H1 (cell line): ENCODE measurements at regions not wholly inside any gene's neighbourhood (a gene's known extent, or its start where the extent isn't known, plus 50 kb on each side); places are given as distances from the start of the nearest gene placed in this dataset.

Source experiments
- CTCF ChIA-PET: fragments of 300-600 bp; sonication (Branson Sonifier 250); formaldehyde crosslinking; loops from one replicate; lab custom pipeline; 2021; ENCODE audit not compliant: partially characterized antibody; lab: Charles Lee
- POLR2A ChIA-PET: fragments of 300-600 bp; sonication (Branson Sonifier 250); formaldehyde crosslinking; loops from one replicate; lab custom pipeline; 2021; ENCODE audit warnings: inconsistent platforms; ENCODE audit not compliant: partially characterized antibody; lab: Charles Lee
- DNase-seq, 2 experiments: peaks; one replicate each; pipeline versions ENCODE4 v3.0.0 to v3.0.0-alpha.2; 2010 to 2022; ENCODE audit warnings: low spot score in 2 of 2, low read depth in 1 of 2, mixed read lengths in 1 of 2
- FAIRE-seq: peaks from 2 replicates; lab custom pipeline; 2011; peaks lifted over from hg19 to GRCh38; lab: Jason Lieb, UNC
- H2AFZ ChIP-seq: 2 replicates; pipeline ENCODE4 v1.8.1; 2012; ENCODE audit warnings: low read length, inconsistent platforms
- H2AK5ac ChIP-seq: 2 replicates; pipeline ENCODE4 v1.6.1; 2013; ENCODE audit warnings: low read depth, low read length
- H2BK120ac ChIP-seq: replicated peaks from 2 replicates; pipeline ENCODE3; 2013; ENCODE audit warnings: low read depth, low read length, inconsistent platforms
- H2BK12ac ChIP-seq: 2 replicates; pipeline ENCODE4 v1.6.1; 2013; ENCODE audit warnings: low read depth, low read length
- H2BK15ac ChIP-seq: 2 replicates; pipeline ENCODE4 v1.6.1; 2013; ENCODE audit warnings: low read length
- H2BK20ac ChIP-seq: 2 replicates; pipeline ENCODE4 v1.6.1; 2013; ENCODE audit warnings: low read length
- H2BK5ac ChIP-seq: 2 replicates; pipeline ENCODE4 v1.6.1; 2013; ENCODE audit warnings: low read depth, low read length
- H3K14ac ChIP-seq: 2 replicates; pipeline ENCODE4 v1.6.1; 2013; ENCODE audit warnings: inconsistent platforms; ENCODE audit not compliant: insufficient read length
- H3K18ac ChIP-seq: 2 replicates; pipeline ENCODE4 v1.6.1; 2013; ENCODE audit warnings: low read length; ENCODE audit errors: extremely low read depth
- H3K23ac ChIP-seq: 2 replicates; pipeline ENCODE4 v1.6.1; 2013; ENCODE audit warnings: inconsistent platforms; ENCODE audit not compliant: insufficient read length
- H3K23me2 ChIP-seq: 2 replicates; pipeline ENCODE4 v1.6.1; 2013; ENCODE audit warnings: low read depth, low read length
- H3K27ac ChIP-seq: 2 replicates; pipeline ENCODE4 v1.6.1; 2011; ENCODE audit warnings: low read depth, low read length, inconsistent platforms
- H3K27me3 ChIP-seq, 4 experiments: replicated peaks in 1 of 4; 1 replicate in 1 of 4; 2 replicates in 3 of 4; pipeline versions ENCODE4 v1.6.1 to v1.8.1; 2011 to 2013; ENCODE audit warnings: low read length in 3 of 4, mild to moderate bottlenecking in 3 of 4, inconsistent platforms in 2 of 4, mixed read lengths in 2 of 4, moderate library complexity in 1 of 4; ENCODE audit not compliant: control insufficient read depth in 3 of 4, insufficient read depth in 3 of 4; ENCODE audit errors: extremely low read depth in 1 of 4
- H3K36me3 ChIP-seq, 4 experiments: 2 replicates each; pipeline versions ENCODE4 v1.6.1 to v1.8.1; 2011 to 2013; ENCODE audit warnings: mild to moderate bottlenecking in 4 of 4, low read length in 3 of 4, moderate library complexity in 2 of 4, control low read depth in 1 of 4, inconsistent platforms in 1 of 4; ENCODE audit not compliant: insufficient read depth in 4 of 4, control insufficient read depth in 2 of 4
- H3K4ac ChIP-seq: replicated peaks from 2 replicates; pipeline ENCODE3; 2013; ENCODE audit warnings: low read length, low read depth, mixed read lengths, inconsistent platforms; ENCODE audit not compliant: insufficient read length
- H3K4me1 ChIP-seq, 4 experiments: replicated peaks in 1 of 4; 1 replicate in 1 of 4; 2 replicates in 3 of 4; pipeline versions ENCODE4 v1.6.1 to v1.8.1; 2011 to 2013; ENCODE audit warnings: low read length in 3 of 4, inconsistent platforms in 2 of 4, mixed read lengths in 1 of 4; ENCODE audit not compliant: insufficient read depth in 4 of 4, control insufficient read depth in 3 of 4
- H3K4me2 ChIP-seq, 2 experiments: 2 replicates each; pipeline versions ENCODE4 v1.6.1 to v1.8.1; 2011 to 2013; ENCODE audit warnings: low read depth in 2 of 2, low read length in 2 of 2, control low read depth in 1 of 2, inconsistent platforms in 1 of 2, mild to moderate bottlenecking in 1 of 2; ENCODE audit not compliant: insufficient read depth in 1 of 2
- H3K4me3 ChIP-seq, 4 experiments: fragments of 200-600, 300-600 bp in 1 of 4; sonication (generic), shearing (Covaris generic), sonication (Bioruptor Twin) in 1 of 4; 2 replicates each; pipeline versions ENCODE4 v1.5.1 to v1.8.1; 2011 to 2016; ENCODE audit warnings: low read length in 4 of 4, low read depth in 3 of 4, control low read depth in 2 of 4, inconsistent platforms in 2 of 4, mild to moderate bottlenecking in 2 of 4, mixed read lengths in 1 of 4, moderate library complexity in 1 of 4; ENCODE audit not compliant: insufficient read depth in 2 of 4; ENCODE audit errors: extremely low read depth in 1 of 4
- H3K56ac ChIP-seq: replicated peaks from 2 replicates; pipeline ENCODE3; 2013; ENCODE audit warnings: low read depth, mild to moderate bottlenecking, mixed read lengths, low read length, inconsistent platforms; ENCODE audit not compliant: insufficient read length
- H3K79me1 ChIP-seq: 2 replicates; pipeline ENCODE4 v1.6.1; 2013; ENCODE audit warnings: low read depth, low read length, control low read depth
- H3K79me2 ChIP-seq, 2 experiments: 2 replicates each; pipeline versions ENCODE4 v1.6.1 to v1.8.1; 2012 to 2013; ENCODE audit warnings: low read length in 2 of 2, mild to moderate bottlenecking in 2 of 2, inconsistent platforms in 1 of 2; ENCODE audit not compliant: insufficient read depth in 2 of 2, control insufficient read depth in 1 of 2
- H3K9ac ChIP-seq, 4 experiments: replicated peaks in 1 of 4; 1 replicate in 1 of 4; 2 replicates in 3 of 4; pipeline versions ENCODE4 v1.6.1 to v1.8.1; 2011 to 2013; ENCODE audit warnings: low read depth in 3 of 4, low read length in 3 of 4, control low read depth in 2 of 4, mild to moderate bottlenecking in 2 of 4, moderate library complexity in 2 of 4, inconsistent platforms in 1 of 4; ENCODE audit errors: extremely low read depth in 1 of 4
- H3K9me3 ChIP-seq, 2 experiments: 2 replicates each; pipeline versions ENCODE4 v1.6.1 to v1.8.1; 2012 to 2013; ENCODE audit warnings: mild to moderate bottlenecking in 2 of 2, moderate library complexity in 2 of 2, control low read depth in 1 of 2, inconsistent platforms in 1 of 2, low read depth in 1 of 2, low read length in 1 of 2, mixed read lengths in 1 of 2; ENCODE audit not compliant: insufficient read depth in 2 of 2
- H4K20me1 ChIP-seq, 2 experiments: replicated peaks in 1 of 2; 2 replicates each; pipeline versions ENCODE3 to v1.8.1; 2011 to 2013; ENCODE audit warnings: inconsistent platforms in 2 of 2, low read length in 2 of 2, mild to moderate bottlenecking in 1 of 2; ENCODE audit not compliant: insufficient read depth in 2 of 2, control insufficient read depth in 1 of 2
- H4K5ac ChIP-seq: 2 replicates; pipeline ENCODE4 v1.6.1; 2013; ENCODE audit warnings: low read length, low read depth, mixed read lengths, inconsistent platforms; ENCODE audit not compliant: insufficient read length
- H4K8ac ChIP-seq: 2 replicates; pipeline ENCODE4 v1.8.0; 2013; ENCODE audit warnings: mild to moderate bottlenecking, moderate library complexity, low read length, inconsistent platforms; ENCODE audit not compliant: insufficient read depth; ENCODE audit errors: extremely low read depth
- H4K91ac ChIP-seq: replicated peaks from 2 replicates; pipeline ENCODE3; 2013; ENCODE audit warnings: low read length, mixed read lengths, inconsistent platforms; ENCODE audit not compliant: insufficient read length
- ASH2L ChIP-seq: fragments of 200-600, 300-600 bp; sonication (generic); IDR thresholded peaks from one replicate; pipeline ENCODE4 v1.7.1; 2017; ENCODE audit warnings: low read length
- CEBPB ChIP-seq: IDR thresholded peaks from 2 replicates; pipeline ENCODE4 v1.6.1; 2012; ENCODE audit warnings: low read depth, low read length
- RAD21 ChIP-seq, 2 experiments: IDR thresholded peaks in 1 of 2; conservative IDR thresholded peaks in 1 of 2; 2 replicates each; pipeline ENCODE4 v1.6.1; 2011; ENCODE audit warnings: low read depth in 2 of 2, low read length in 2 of 2, improper control_type of control experiment in 1 of 2, inconsistent platforms in 1 of 2, mild to moderate bottlenecking in 1 of 2, moderate library complexity in 1 of 2
- WGBS, 2 experiments: shearing (Covaris generic) in 1 of 2; methylation state at CpG; one replicate each; pipeline versions ENCODE4 v1.1.6 to v1.1.7; 2013 to 2015; ENCODE audit warnings: low lambda C conversion rate in 2 of 2, mixed read lengths in 2 of 2, inconsistent platforms in 1 of 2, low coverage in 1 of 2, missing lambda C conversion rate in 1 of 2; ENCODE audit not compliant: insufficient replicate concordance in 2 of 2, insufficient coverage in 1 of 2, insufficient read length in 1 of 2; ENCODE audit errors: extremely low coverage in 1 of 2, missing lambda C conversion rate in 1 of 2; 5-methylcytosine and 5-hydroxymethylcytosine counted together
- TF ChIP-seq, protein P1 (sequence below), 3 experiments: IDR thresholded peaks; 1 replicate in 2 of 3; 2 replicates in 1 of 3; pipeline versions ENCODE4 v1.5.1 to v1.6.1; 2011; ENCODE audit warnings: low read length in 3 of 3, mild to moderate bottlenecking in 3 of 3, inconsistent platforms in 2 of 3, low read depth in 1 of 3, moderate library complexity in 1 of 3; ENCODE audit not compliant: insufficient read depth in 1 of 3; ENCODE audit errors: control extremely low read depth in 1 of 3
- TF ChIP-seq, protein P2 (sequence below): IDR thresholded peaks from 2 replicates; pipeline ENCODE4 v1.6.1; 2011; ENCODE audit warnings: low read depth, mild to moderate bottlenecking, low read length; ENCODE audit not compliant: insufficient read depth

DNA sequence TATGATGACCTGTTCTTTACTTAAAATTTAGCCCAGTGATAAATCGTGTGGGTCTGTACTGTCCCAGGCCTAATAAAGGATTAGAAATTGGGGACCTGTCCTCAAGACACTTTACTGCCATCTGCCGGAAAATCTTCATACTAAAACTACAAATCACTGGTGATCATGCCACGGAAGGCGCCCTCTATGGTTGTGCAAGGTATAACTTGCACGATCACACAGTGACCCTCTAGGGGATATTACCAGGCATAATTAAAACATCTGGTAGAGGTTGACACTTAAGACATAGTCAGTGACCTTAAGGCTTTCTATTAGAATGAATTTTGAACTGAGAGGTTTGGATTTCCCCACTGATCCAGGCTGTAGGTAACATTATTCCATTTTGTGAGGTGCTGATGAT is 172.6 kb downstream of the BMP2 start:
- Histone ChIP-seq H2BK120ac (no peak overlapping the region), H2BK15ac (no peak overlapping the region), H2AK5ac (no peak overlapping the region), H3K27ac (no peak overlapping the region), H4K20me1 (no peaks in the 10 kb centered on the region), H2AFZ (no peak overlapping the region), H3K27me3 (no peaks in the 10 kb centered on the region), H3K14ac (no peak overlapping the region), H2BK5ac (no peak overlapping the region), H3K4ac (no peak overlapping the region), H3K4me1 (no peaks in the 10 kb centered on the region), H4K8ac (no peak overlapping the region), H3K56ac (no peak overlapping the region), H3K79me2 (no peaks in the 10 kb centered on the region), H4K91ac (no peak overlapping the region), H3K4me3 (no peak overlapping the region), H2BK12ac (no peak overlapping the region), H2BK20ac (no peak overlapping the region), H3K4me2 (no peak overlapping the region), H3K36me3 (no peaks in the 10 kb centered on the region), H3K18ac (no peak overlapping the region), H3K79me1 (no peaks in the 10 kb centered on the region), H3K23me2 (no peaks in the 10 kb centered on the region), H3K9ac (no peak overlapping the region), H3K23ac (no peak overlapping the region), H3K9me3 (no peaks in the 10 kb centered on the region), H4K5ac (no peak overlapping the region)
- 45% methylated on average over 5 of the region's 5 CpGs; no CpG with 5 or more reads in 1 of the 2 experiments for WGBS, 2 experiments
- POLR2A ChIA-PET = no interaction called here
- CTCF ChIA-PET = interaction anchor here (0.7 to 2.9 kb wide), 13 partner anchors 9 to 357 kb away, joined by 3 to 16 read pairs (median 4); no protein-coding TSS in a partner anchor
- TF ChIP-seq, protein P1, sequence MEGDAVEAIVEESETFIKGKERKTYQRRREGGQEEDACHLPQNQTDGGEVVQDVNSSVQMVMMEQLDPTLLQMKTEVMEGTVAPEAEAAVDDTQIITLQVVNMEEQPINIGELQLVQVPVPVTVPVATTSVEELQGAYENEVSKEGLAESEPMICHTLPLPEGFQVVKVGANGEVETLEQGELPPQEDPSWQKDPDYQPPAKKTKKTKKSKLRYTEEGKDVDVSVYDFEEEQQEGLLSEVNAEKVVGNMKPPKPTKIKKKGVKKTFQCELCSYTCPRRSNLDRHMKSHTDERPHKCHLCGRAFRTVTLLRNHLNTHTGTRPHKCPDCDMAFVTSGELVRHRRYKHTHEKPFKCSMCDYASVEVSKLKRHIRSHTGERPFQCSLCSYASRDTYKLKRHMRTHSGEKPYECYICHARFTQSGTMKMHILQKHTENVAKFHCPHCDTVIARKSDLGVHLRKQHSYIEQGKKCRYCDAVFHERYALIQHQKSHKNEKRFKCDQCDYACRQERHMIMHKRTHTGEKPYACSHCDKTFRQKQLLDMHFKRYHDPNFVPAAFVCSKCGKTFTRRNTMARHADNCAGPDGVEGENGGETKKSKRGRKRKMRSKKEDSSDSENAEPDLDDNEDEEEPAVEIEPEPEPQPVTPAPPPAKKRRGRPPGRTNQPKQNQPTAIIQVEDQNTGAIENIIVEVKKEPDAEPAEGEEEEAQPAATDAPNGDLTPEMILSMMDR (IDR thresholded peaks at IDR 0.05; ENCODE audit: control extremely low read depth in 1 of 3, insufficient read depth in 1 of 3, low read depth in 1 of 3, low read length in 3 of 3) = peak; percentile 38 to 99 (median 93)
- TF ChIP-seq RAD21 (IDR thresholded peaks at IDR 0.05 in 1 of 2, conservative IDR thresholded peaks at IDR 0.05 in 1 of 2; ENCODE audit: low read depth in 2 of 2, low read length in 2 of 2) (peak; percentile 84 to 90), CEBPB (peak; percentile 34; the same call in 1 of the 2 replicates), ASH2L (no peak)
- TF ChIP-seq, protein P2, sequence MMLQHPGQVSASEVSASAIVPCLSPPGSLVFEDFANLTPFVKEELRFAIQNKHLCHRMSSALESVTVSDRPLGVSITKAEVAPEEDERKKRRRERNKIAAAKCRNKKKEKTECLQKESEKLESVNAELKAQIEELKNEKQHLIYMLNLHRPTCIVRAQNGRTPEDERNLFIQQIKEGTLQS = 0 out of 2 replicates have a peak, but pooled peaks have one; percentile 26
- FAIRE-seq = peak; percentile 86
- peak; percentile 10 to 66 for DNase-seq
